Adrenal gland (tissue), 5 donors: ENCODE measurements at regions not wholly inside any gene's neighbourhood (a gene's known extent, or its start where the extent isn't known, plus 50 kb on each side); places are given as distances from the start of the nearest gene placed in this dataset.

Source experiments
- POLR2A ChIP-seq, 2 donors: fragments of 450-650 bp; IDR thresholded peaks; one replicate each; pipeline ENCODE4 v1.6.1; 2017; ENCODE audit warnings: antibody characterized with exemption in 2 of 2, mild to moderate bottlenecking in 2 of 2, moderate library complexity in 1 of 2
- TF ChIP-seq, protein P1 (sequence below), 6 experiments: fragments of 450-650 bp in 4 of 6; fragments of 200-600 bp in 2 of 6; sonication (generic) in 1 of 6; IDR thresholded peaks; 1 replicate in 5 of 6; 2 replicates in 1 of 6; pipeline versions ENCODE4 v1.5.1 to v1.8.0; 2016 to 2021; ENCODE audit warnings: antibody characterized with exemption in 6 of 6, mild to moderate bottlenecking in 2 of 6, moderate library complexity in 1 of 6
- donor health status: DM: no; HTN: no; CAD: no.

DNA sequence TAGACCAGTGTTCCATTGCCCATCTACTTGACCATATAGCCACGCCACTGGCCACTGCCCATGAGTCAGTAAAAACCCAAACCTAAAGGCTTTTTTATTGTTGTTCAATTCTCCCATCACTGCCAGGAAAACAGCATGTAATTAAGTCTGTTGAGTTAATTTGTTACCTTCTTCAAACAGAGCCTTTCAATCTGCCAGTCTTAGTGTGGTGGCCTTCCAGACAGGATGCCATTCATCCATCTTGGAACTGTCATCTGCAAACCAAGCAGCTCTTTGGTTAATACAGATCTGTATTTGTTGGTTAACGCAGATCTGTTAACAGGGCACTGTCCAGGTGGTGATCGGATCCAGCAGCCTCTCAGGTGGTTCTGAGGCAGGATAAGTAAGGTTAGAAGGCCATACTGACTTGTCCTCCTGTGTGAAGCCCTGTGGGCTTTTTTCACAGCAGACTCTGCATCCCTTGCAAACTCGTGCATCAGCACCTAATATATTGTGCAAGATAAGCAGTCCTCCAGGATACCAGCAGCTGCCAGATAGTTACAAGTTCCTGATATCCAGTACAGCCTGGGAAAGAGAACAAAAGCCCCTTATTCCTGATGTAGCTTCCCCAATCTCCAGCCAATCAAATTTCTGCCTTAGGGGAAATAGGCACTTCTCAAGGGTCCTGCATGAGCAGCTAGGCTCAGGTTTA, 59.1 kb upstream of the DHRS4 start:
- TF ChIP-seq, protein P1, sequence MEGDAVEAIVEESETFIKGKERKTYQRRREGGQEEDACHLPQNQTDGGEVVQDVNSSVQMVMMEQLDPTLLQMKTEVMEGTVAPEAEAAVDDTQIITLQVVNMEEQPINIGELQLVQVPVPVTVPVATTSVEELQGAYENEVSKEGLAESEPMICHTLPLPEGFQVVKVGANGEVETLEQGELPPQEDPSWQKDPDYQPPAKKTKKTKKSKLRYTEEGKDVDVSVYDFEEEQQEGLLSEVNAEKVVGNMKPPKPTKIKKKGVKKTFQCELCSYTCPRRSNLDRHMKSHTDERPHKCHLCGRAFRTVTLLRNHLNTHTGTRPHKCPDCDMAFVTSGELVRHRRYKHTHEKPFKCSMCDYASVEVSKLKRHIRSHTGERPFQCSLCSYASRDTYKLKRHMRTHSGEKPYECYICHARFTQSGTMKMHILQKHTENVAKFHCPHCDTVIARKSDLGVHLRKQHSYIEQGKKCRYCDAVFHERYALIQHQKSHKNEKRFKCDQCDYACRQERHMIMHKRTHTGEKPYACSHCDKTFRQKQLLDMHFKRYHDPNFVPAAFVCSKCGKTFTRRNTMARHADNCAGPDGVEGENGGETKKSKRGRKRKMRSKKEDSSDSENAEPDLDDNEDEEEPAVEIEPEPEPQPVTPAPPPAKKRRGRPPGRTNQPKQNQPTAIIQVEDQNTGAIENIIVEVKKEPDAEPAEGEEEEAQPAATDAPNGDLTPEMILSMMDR (IDR thresholded peaks at IDR 0.05) = no peak
- TF ChIP-seq POLR2A (IDR thresholded peaks at IDR 0.05) = no peak
